ENCODE measurements at regions not wholly inside any gene's neighbourhood (a gene's known extent, or its start where the extent isn't known, plus 50 kb on each side); places are given as distances from the start of the nearest gene placed in this dataset.

DNA sequence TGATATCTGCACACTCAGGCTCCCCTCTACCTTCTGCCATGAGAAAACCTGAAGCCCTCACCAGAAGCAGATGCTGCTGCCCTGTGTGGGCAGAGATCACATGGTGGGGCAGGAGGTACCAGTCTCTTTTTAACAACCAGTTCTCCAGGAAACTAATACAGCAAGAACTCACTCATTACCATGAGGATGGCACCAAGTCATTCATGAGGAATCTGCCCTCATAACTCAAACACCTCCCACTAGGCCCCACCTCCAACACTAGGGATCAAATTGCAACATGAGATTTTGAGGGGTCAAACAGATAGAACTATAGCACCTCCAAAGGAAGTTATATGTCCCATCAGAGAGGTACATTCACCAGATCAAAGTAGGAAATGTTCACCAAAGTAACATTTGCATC lies 136.3 kb upstream of the SHB start:
- no peak overlapping the region for H3K27ac ChIP-seq (ENCODE audit: low read length)
- H3K9me3 ChIP-seq (ENCODE audit: insufficient read depth, low read length, severe bottlenecking): no peaks in the 10 kb centered on the region
- H3K27me3 ChIP-seq (ENCODE audit: insufficient read depth, low read length, poor library complexity): no peaks in the 10 kb centered on the region
- ATAC-seq (ENCODE audit: insufficient read depth, low read depth) (no peak), DNase-seq (no peak)
- H3K9ac ChIP-seq (ENCODE audit: low read depth, low read length): no peak overlapping the region
- H4K20me1 ChIP-seq (ENCODE audit: insufficient read depth, low read length): no peaks in the 10 kb centered on the region
- H3K4me3 ChIP-seq (ENCODE audit: low read depth in 1 of 2, low read length in 2 of 2): no peak overlapping the region
- no peak overlapping the region for H3K4me2 ChIP-seq (ENCODE audit: insufficient read depth, low read length)
- no peaks in the 10 kb centered on the region for H3K4me1 ChIP-seq (ENCODE audit: insufficient read depth, low read length)
- TF ChIP-seq EZH2 (IDR thresholded peaks at IDR 0.05; ENCODE audit: borderline replicate concordance, low read depth, low read length, severe bottlenecking): no peak
- TF ChIP-seq CTCF (IDR thresholded peaks at IDR 0.05; ENCODE audit: borderline replicate concordance, extremely low read depth, low read length, poor library complexity, severe bottlenecking): no peak
- H2AFZ ChIP-seq (ENCODE audit: low read depth, low read length): no peak overlapping the region
- no peaks in the 10 kb centered on the region for H3K79me2 ChIP-seq (ENCODE audit: insufficient read depth, low read length)
- no peaks in the 10 kb centered on the region for H3K36me3 ChIP-seq (ENCODE audit: insufficient read depth, low read length)

- ATAC-seq (ENCODE audit: insufficient read depth, low read depth): no peak
- no peak for DNase-seq
- H2AFZ ChIP-seq (ENCODE audit: low read depth, low read length): no peak overlapping the region
- no peaks in the 10 kb centered on the region for H3K27me3 ChIP-seq (ENCODE audit: insufficient read depth, low read length, poor library complexity)
- no peak overlapping the region for H3K9ac ChIP-seq (ENCODE audit: low read depth, low read length)
- TF ChIP-seq EZH2 (IDR thresholded peaks at IDR 0.05; ENCODE audit: borderline replicate concordance, low read depth, low read length, severe bottlenecking) (no peak), CTCF (IDR thresholded peaks at IDR 0.05; ENCODE audit: borderline replicate concordance, extremely low read depth, low read length, poor library complexity, severe bottlenecking) (no peak)
- no peak overlapping the region for H3K4me2 ChIP-seq (ENCODE audit: insufficient read depth, low read length)
- H3K4me3 ChIP-seq (ENCODE audit: low read depth in 1 of 2, low read length in 2 of 2): no peak overlapping the region
- H3K4me1 ChIP-seq (ENCODE audit: insufficient read depth, low read length): no peaks in the 10 kb centered on the region
- no peak overlapping the region for H3K27ac ChIP-seq (ENCODE audit: low read length)
- H3K79me2 ChIP-seq (ENCODE audit: insufficient read depth, low read length): no peaks in the 10 kb centered on the region
- no peaks in the 10 kb centered on the region for H3K36me3 ChIP-seq (ENCODE audit: insufficient read depth, low read length)
- H4K20me1 ChIP-seq (ENCODE audit: insufficient read depth, low read length): no peaks in the 10 kb centered on the region
- no peaks in the 10 kb centered on the region for H3K9me3 ChIP-seq (ENCODE audit: insufficient read depth, low read length, severe bottlenecking)
Measured at GRCh38 chr9:38202336-38202938, 133.4 kb upstream of the SHB start.

GRCh38 chr9:38201844-38202243 lies 132.8 kb upstream of the SHB start:
- no peak overlapping the region for H3K4me2 ChIP-seq (ENCODE audit: insufficient read depth, low read length)
- H2AFZ ChIP-seq (ENCODE audit: low read depth, low read length): no peak overlapping the region
- H3K36me3 ChIP-seq (ENCODE audit: insufficient read depth, low read length): no peaks in the 10 kb centered on the region
- no peaks in the 10 kb centered on the region for H3K4me1 ChIP-seq (ENCODE audit: insufficient read depth, low read length)
- TF ChIP-seq EZH2 (IDR thresholded peaks at IDR 0.05; ENCODE audit: borderline replicate concordance, low read depth, low read length, severe bottlenecking) (no peak), CTCF (IDR thresholded peaks at IDR 0.05; ENCODE audit: borderline replicate concordance, extremely low read depth, low read length, poor library complexity, severe bottlenecking) (no peak)
- no peak overlapping the region for H3K4me3 ChIP-seq (ENCODE audit: low read depth in 1 of 2, low read length in 2 of 2)
- no peaks in the 10 kb centered on the region for H3K9me3 ChIP-seq (ENCODE audit: insufficient read depth, low read length, severe bottlenecking)
- ATAC-seq (ENCODE audit: insufficient read depth, low read depth) (no peak), DNase-seq (no peak)
- no peak overlapping the region for H3K9ac ChIP-seq (ENCODE audit: low read depth, low read length)
- no peaks in the 10 kb centered on the region for H3K79me2 ChIP-seq (ENCODE audit: insufficient read depth, low read length)
- H3K27ac ChIP-seq (ENCODE audit: low read length): no peak overlapping the region
- H3K27me3 ChIP-seq (ENCODE audit: insufficient read depth, low read length, poor library complexity): no peaks in the 10 kb centered on the region
- H4K20me1 ChIP-seq (ENCODE audit: insufficient read depth, low read length): no peaks in the 10 kb centered on the region

- DNase-seq: no peak
- H3K27me3 ChIP-seq (ENCODE audit: insufficient read depth, low read length, poor library complexity): no peaks in the 10 kb centered on the region
- H3K4me1 ChIP-seq (ENCODE audit: insufficient read depth, low read length): no peaks in the 10 kb centered on the region
- no peak overlapping the region for H3K9ac ChIP-seq (ENCODE audit: low read depth, low read length)
- H4K20me1 ChIP-seq (ENCODE audit: insufficient read depth, low read length): no peaks in the 10 kb centered on the region
- no peak overlapping the region for H3K4me2 ChIP-seq (ENCODE audit: insufficient read depth, low read length)
- H3K27ac ChIP-seq (ENCODE audit: low read length): no peak overlapping the region
- H3K4me3 ChIP-seq (ENCODE audit: low read depth in 1 of 2, low read length in 2 of 2): no peak overlapping the region
- no peaks in the 10 kb centered on the region for H3K9me3 ChIP-seq (ENCODE audit: insufficient read depth, low read length, severe bottlenecking)
- H3K79me2 ChIP-seq (ENCODE audit: insufficient read depth, low read length): no peaks in the 10 kb centered on the region
- TF ChIP-seq EZH2 (IDR thresholded peaks at IDR 0.05; ENCODE audit: borderline replicate concordance, low read depth, low read length, severe bottlenecking): no peak
- TF ChIP-seq CTCF (IDR thresholded peaks at IDR 0.05; ENCODE audit: borderline replicate concordance, extremely low read depth, low read length, poor library complexity, severe bottlenecking): no peak
- no peaks in the 10 kb centered on the region for H3K36me3 ChIP-seq (ENCODE audit: insufficient read depth, low read length)
- H2AFZ ChIP-seq (ENCODE audit: low read depth, low read length): no peak overlapping the region
- no peak for ATAC-seq (ENCODE audit: insufficient read depth, low read depth)
Measured at GRCh38 chr9:38200431-38200830, 131.4 kb upstream of the SHB start.

Data from DND-41 (cell line).